ENCODE measurements at regions not wholly inside any gene's neighbourhood (a gene's known extent, or its start where the extent isn't known, plus 50 kb on each side); places are given as distances from the start of the nearest gene placed in this dataset.

GRCh38 chr12:131608740-131609690 is 101.9 kb upstream of the SFSWAP start:
- DNase-seq, result peak; percentile 64

GRCh38 chr12:131609762-131610161 is 101.1 kb upstream of the SFSWAP start:
- no peak for DNase-seq

GRCh38 chr12:131610181-131610580 is 100.7 kb upstream of the SFSWAP start:
- DNase-seq, result no peak

- DNase-seq, result no peak
Measured at GRCh38 chr12:131610891-131611290, 100.0 kb upstream of the SFSWAP start.

GRCh38 chr12:131611416-131612091 is 99.3 kb upstream of the SFSWAP start:
- DNase-seq, result no peak

GRCh38 chr12:131612092-131612755 is 98.7 kb upstream of the SFSWAP start:
- DNase-seq, result no peak

GRCh38 chr12:131613186-131613585 is 97.7 kb upstream of the SFSWAP start:
- no peak for DNase-seq

- no peak for DNase-seq
Measured at GRCh38 chr12:131613678-131614077, 97.2 kb upstream of the SFSWAP start.

- no peak for DNase-seq
Measured at GRCh38 chr12:131615326-131616042, 95.4 kb upstream of the SFSWAP start.

- no peak for DNase-seq
Measured at GRCh38 chr12:131616043-131616700, 94.7 kb upstream of the SFSWAP start.

GRCh38 chr12:131616738-131617137 is 94.2 kb upstream of the SFSWAP start:
- no peak for DNase-seq

- DNase-seq, result no peak
Measured at GRCh38 chr12:131617179-131617578, 93.7 kb upstream of the SFSWAP start.

- DNase-seq, result no peak
Measured at GRCh38 chr12:131617596-131618302, 93.1 kb upstream of the SFSWAP start.

- peak; percentile 11 for DNase-seq
Measured at GRCh38 chr12:131618303-131618658, 92.6 kb upstream of the SFSWAP start.

GRCh38 chr12:131618701-131619100 is 92.2 kb upstream of the SFSWAP start:
- no peak for DNase-seq

- DNase-seq, result no peak
Measured at GRCh38 chr12:131619106-131619642, 91.7 kb upstream of the SFSWAP start.

GRCh38 chr12:131619736-131620506 is 91.0 kb upstream of the SFSWAP start:
- no peak for DNase-seq

GRCh38 chr12:131620520-131620919 is 90.4 kb upstream of the SFSWAP start:
- DNase-seq, result no peak

GRCh38 chr12:131620946-131621681 is 89.8 kb upstream of the SFSWAP start:
- DNase-seq, result no peak
